ENCODE measurements at regions not wholly inside any gene's neighbourhood (a gene's known extent, or its start where the extent isn't known, plus 50 kb on each side); places are given as distances from the start of the nearest gene placed in this dataset.
"Not testable (repeated sequence)": the region's sequence is repeated elsewhere in the genome, so short reads cannot be mapped to it uniquely, and the experiment has no call there.

DNA sequence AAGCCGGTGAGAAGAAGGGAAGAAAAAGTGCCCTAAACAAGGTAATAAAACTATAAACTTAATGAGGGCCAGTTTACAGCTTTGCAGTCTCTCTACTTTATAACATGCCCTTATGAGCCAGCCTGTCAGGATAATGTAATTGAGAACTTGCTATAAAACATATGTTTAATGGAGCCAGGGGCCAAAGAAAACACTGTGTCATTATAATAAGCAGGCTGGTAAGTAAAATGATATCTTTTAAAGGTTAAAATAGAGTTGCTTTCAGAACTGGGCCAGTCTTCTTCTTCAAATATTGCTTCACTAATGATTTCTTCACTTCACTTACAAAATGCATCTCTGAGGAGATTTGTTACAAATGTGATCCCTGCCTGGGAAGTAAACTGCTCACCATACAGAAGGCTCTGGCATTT, 192.5 kb downstream of the SHOX2 start:
- no peaks in the 10 kb centered on the region for H3K27me3 Mint-ChIP-seq (ENCODE audit: low read depth)
- no peaks in the 10 kb centered on the region for H3K4me1 Mint-ChIP-seq (ENCODE audit: low read depth)
- H3K36me3 Mint-ChIP-seq (ENCODE audit: low read depth): no peaks in the 10 kb centered on the region
- no peak for DNase-seq (ENCODE audit: low spot score)
- no peak overlapping the region for H3K27ac Mint-ChIP-seq
- no peak overlapping the region for H3K4me3 Mint-ChIP-seq
- H3K9me3 Mint-ChIP-seq: no peaks in the 10 kb centered on the region

DNA sequence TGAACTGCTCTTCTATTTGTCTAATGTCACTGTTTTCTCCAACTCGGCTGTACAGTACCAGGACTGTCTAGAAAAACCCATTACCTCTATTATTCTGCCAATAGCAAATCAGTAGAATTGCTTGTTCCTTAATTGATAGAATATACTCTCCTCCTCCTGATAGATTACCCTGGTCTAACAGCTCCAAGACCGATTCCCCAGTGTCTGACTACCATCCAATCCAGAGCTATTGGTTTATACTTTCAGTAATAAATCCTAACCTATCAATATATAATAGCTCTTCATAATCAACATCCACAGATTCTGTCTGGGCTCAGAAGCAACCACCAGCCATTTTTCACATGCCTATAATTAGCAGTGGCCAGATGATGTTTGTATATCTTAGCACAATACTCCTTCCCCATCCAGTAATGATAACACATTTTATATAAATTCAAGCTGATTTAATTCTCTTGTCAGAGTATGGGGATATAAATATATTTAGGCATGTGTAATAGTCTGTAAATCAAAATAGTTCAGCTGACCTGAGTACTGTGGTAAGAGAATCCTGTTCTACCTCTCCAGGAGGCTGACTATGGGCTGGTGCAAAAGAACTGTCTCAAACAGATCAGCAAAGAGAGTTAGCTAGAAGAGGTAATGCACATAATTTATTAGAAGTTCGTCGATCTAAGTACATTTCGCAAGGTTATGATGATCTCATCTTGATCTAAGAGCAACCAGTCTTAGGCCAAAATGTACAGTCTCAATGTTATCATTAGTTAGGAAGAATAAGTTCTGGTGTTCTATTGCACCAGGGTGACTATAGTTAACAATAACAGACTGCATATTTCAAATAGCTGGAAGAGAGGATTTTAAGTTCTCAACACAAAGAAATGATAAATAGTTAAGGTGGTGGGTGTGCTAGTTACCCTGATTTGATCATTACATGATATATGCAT, 193.4 kb downstream of the SHOX2 start:
- no peaks in the 10 kb centered on the region for H3K4me1 Mint-ChIP-seq (ENCODE audit: low read depth)
- H3K27me3 Mint-ChIP-seq (ENCODE audit: low read depth): no peaks in the 10 kb centered on the region
- H3K27ac Mint-ChIP-seq: no peak overlapping the region
- H3K4me3 Mint-ChIP-seq: no peak overlapping the region
- DNase-seq (ENCODE audit: low spot score): no peak
- H3K36me3 Mint-ChIP-seq (ENCODE audit: low read depth): no peaks in the 10 kb centered on the region
- no peaks in the 10 kb centered on the region for H3K9me3 Mint-ChIP-seq

DNA sequence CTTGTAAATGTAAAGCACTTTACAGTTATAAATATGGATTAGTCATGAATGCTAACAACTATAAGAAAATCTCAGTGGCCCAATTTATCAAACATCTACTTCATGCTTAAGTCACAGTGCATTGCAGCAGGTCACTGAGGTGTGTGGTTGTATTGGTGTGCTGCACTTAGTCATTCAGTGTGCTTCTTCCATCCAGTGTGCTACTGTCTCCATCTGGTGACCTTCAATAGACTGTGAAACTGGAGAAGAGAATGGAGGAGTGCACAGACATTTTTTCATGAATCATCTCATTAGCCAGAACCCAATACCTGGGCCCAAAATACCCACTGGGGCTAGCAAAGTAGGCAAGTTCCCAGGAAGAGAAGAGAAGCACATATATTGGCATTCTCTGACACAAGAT, 199.6 kb downstream of the SHOX2 start:
- no peaks in the 10 kb centered on the region for H3K27me3 Mint-ChIP-seq (ENCODE audit: low read depth)
- peaks cover 16% of the 10 kb centered on the region for H3K9me3 Mint-ChIP-seq
- no peaks in the 10 kb centered on the region for H3K4me1 Mint-ChIP-seq (ENCODE audit: low read depth)
- no peak overlapping the region for H3K4me3 Mint-ChIP-seq
- H3K36me3 Mint-ChIP-seq (ENCODE audit: low read depth): no peaks in the 10 kb centered on the region
- H3K27ac Mint-ChIP-seq: no peak overlapping the region
- no peak for DNase-seq (ENCODE audit: low spot score)

DNA sequence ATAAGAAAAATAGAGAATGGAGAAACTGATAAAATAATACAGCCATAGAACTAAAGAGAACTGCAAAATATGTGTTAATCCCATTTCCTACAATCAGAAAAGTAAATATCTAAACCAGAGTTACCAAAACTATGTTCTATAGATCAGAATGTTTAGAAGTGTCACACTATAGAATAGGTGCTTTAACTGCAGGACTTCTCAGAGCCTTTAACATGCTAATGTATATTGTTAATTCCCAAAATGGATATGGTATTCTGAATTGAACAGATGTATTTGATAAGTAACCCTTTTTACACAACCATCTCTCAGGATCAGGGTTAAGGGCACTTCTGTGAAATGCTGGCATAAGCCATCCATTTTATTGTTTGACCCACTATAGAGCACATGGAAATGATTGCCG, 200.3 kb downstream of the SHOX2 start:
- no peak for DNase-seq (ENCODE audit: low spot score)
- Mint-ChIP-seq H3K36me3 (ENCODE audit: low read depth) (no peaks in the 10 kb centered on the region), H3K9me3 (peaks cover 16% of the 10 kb centered on the region), H3K27me3 (ENCODE audit: low read depth) (no peaks in the 10 kb centered on the region), H3K27ac (no peak overlapping the region), H3K4me3 (no peak overlapping the region), H3K4me1 (ENCODE audit: low read depth) (no peaks in the 10 kb centered on the region)

DNA sequence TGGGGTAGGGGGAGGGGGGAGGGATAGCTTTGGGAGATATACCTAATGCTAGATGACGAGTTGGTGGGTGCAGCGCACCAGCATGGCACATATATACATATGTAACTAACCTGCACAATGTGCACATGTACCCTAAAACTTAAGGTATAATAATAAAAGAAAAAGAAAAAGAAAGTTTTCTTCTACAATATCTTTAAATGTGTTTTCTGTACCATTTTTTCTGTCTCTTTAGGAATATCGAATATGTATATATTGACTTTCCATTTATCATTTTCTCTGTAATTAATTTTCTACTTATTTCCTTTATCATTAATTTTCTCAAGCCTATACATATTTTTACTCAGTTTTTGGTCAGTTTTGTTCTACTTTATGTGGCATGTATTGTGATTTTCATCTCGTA, 203.5 kb downstream of the SHOX2 start:
- H3K9me3 Mint-ChIP-seq: peaks cover 16% of the 10 kb centered on the region
- H3K27me3 Mint-ChIP-seq (ENCODE audit: low read depth); H3K4me3 Mint-ChIP-seq; H3K27ac Mint-ChIP-seq; DNase-seq (ENCODE audit: low spot score); H3K4me1 Mint-ChIP-seq (ENCODE audit: low read depth); H3K36me3 Mint-ChIP-seq (ENCODE audit: low read depth): not testable (repeated sequence)

DNA sequence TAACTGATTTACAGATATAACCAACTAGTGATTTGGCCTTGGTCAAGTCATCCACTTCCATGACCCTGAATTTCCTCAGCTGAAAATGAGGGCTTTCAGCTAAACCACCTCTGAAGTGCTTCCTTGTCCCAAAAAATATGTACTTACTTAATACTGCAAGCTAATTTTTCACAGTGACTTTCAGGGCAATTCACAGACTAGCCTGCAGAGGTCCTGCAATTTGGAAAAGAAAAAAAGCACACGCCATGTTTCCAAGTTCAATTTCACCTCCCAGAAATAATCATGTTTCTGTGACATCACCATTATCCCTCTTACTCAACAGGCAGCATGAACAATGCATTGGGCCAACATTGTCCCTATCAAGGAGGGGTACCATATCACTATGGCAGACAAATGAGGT, 218.2 kb downstream of the SHOX2 start:
- Mint-ChIP-seq H3K36me3 (ENCODE audit: low read depth) (no peaks in the 10 kb centered on the region), H3K27ac (no peak overlapping the region), H3K4me3 (no peak overlapping the region), H3K4me1 (ENCODE audit: low read depth) (no peaks in the 10 kb centered on the region), H3K9me3 (no peaks in the 10 kb centered on the region), H3K27me3 (ENCODE audit: low read depth) (no peaks in the 10 kb centered on the region)
- DNase-seq (ENCODE audit: low spot score): no peak

DNA sequence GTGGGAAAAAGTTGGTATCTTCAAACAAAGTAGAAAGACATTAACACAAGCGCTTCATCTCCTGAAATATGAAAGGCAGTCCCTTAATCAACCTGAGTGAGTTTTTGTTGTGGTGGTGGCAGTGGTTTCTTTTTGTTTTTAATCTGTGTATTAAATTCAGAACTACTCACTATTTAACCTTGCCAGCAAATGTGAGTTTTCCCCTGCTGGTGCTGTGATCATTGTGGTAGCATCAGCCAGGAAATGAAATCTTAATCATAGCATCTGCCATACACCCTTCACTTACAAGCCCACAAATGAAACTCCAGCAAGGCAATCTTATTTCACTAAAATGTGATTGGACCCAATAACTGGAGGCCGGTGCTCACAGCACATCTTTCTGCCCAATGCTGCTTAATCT, 229.7 kb downstream of the SHOX2 start:
- Mint-ChIP-seq H3K4me3 (no peak overlapping the region), H3K36me3 (ENCODE audit: low read depth) (no peaks in the 10 kb centered on the region), H3K27me3 (ENCODE audit: low read depth) (no peaks in the 10 kb centered on the region), H3K4me1 (ENCODE audit: low read depth) (no peaks in the 10 kb centered on the region), H3K9me3 (peaks cover 3% of the 10 kb centered on the region), H3K27ac (no peak overlapping the region)
- no peak for DNase-seq (ENCODE audit: low spot score)

DNA sequence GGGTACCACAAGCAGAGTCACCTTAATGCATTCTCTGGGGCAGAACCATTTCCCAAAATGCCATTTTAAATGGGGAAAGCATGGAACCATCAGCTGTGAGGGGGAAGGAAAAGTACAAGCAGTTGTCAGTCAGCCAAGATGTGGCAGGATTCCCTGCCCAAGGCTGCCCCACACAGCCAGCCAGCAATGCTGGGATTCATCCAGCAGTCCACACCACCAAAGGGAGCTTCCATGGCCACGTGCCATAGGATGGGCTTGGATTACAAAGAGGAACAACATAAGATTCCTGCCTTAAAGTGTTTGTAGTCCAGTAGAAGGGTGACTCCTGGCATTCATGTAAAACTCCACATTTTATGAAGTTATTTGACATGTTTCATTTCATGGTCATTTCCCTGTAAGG, 233.3 kb downstream of the SHOX2 start:
- H3K27me3 Mint-ChIP-seq (ENCODE audit: low read depth): no peaks in the 10 kb centered on the region
- H3K4me3 Mint-ChIP-seq: no peak overlapping the region
- no peak overlapping the region for H3K27ac Mint-ChIP-seq
- H3K4me1 Mint-ChIP-seq (ENCODE audit: low read depth): no peaks in the 10 kb centered on the region
- H3K9me3 Mint-ChIP-seq: no peaks in the 10 kb centered on the region
- no peak for DNase-seq (ENCODE audit: low spot score)
- no peaks in the 10 kb centered on the region for H3K36me3 Mint-ChIP-seq (ENCODE audit: low read depth)

DNA sequence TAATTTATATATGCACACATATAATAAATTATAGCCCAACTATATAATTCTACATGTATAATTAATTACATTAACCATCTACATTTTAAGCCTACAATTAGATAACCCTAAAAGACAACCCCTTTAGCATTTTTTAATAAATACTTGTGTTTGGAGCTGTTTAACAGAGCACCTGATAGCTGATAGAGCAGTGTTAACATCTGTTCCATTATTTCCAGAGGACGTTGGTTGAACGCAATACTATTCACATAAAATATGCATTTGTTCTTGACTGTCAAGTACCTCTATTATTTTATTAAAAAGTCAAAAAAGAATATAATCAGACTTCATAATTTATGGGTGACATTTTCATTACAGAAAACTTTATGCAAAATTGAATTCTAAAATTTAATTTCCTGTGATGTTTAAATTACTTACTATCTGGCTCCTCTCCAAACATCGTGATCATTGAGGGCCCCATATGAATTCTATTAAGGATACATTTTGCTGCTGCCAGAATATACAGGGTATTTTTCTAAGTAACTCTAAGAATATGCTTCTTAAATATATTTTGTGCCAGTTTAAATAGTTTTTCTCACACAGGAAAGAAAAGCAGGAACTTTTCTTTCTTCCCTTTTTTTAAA, 234.3 kb downstream of the SHOX2 start:
- Mint-ChIP-seq H3K4me3 (no peak overlapping the region), H3K36me3 (ENCODE audit: low read depth) (no peaks in the 10 kb centered on the region), H3K4me1 (ENCODE audit: low read depth) (no peaks in the 10 kb centered on the region), H3K27ac (no peak overlapping the region), H3K27me3 (ENCODE audit: low read depth) (no peaks in the 10 kb centered on the region), H3K9me3 (no peaks in the 10 kb centered on the region)
- DNase-seq (ENCODE audit: low spot score): no peak

DNA sequence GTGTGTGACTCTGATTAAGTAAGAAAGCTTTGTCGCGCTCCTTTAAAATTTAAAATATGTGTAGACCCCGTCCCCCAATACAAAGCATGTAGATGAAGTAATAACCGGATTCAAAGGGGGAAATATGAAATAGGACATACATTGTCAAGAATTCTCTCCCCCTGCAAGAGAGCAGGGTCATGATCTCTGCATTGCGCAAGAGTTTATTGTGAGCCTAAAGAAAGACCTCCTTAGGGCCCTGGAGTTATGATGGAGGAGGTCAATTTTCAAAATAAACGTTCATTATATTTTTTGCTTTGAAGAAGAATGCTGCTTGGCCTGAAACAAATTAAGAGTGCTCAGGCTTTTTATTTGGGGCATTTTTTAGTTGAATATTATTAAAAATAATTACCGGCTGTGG, 235.0 kb downstream of the SHOX2 start:
- no peak for DNase-seq (ENCODE audit: low spot score)
- Mint-ChIP-seq H3K36me3 (ENCODE audit: low read depth) (no peaks in the 10 kb centered on the region), H3K4me3 (no peak overlapping the region), H3K27ac (no peak overlapping the region), H3K9me3 (no peaks in the 10 kb centered on the region), H3K4me1 (ENCODE audit: low read depth) (no peaks in the 10 kb centered on the region), H3K27me3 (ENCODE audit: low read depth) (no peaks in the 10 kb centered on the region)

DNA sequence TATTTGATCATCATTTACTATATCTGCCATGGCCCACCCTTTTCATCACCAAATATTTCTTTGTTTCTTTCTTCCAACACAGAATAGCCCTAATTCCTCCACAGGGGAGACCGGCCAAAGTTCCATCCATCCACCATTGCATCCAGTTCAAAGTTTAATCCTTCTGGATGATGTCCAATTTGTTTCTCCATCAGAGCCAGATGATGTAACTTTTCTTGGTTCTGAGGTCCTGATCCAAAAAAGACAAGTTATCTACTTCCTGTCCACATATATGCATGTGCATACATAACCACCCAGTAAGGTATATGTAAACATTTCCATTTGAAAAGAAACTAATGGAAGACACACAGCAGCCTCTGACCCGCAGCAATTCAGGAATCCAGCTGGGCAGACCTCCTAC, 237.3 kb downstream of the SHOX2 start:
- no peaks in the 10 kb centered on the region for H3K4me1 Mint-ChIP-seq (ENCODE audit: low read depth)
- H3K4me3 Mint-ChIP-seq: no peak overlapping the region
- no peaks in the 10 kb centered on the region for H3K9me3 Mint-ChIP-seq
- H3K36me3 Mint-ChIP-seq (ENCODE audit: low read depth): no peaks in the 10 kb centered on the region
- H3K27ac Mint-ChIP-seq: no peak overlapping the region
- no peak for DNase-seq (ENCODE audit: low spot score)
- no peaks in the 10 kb centered on the region for H3K27me3 Mint-ChIP-seq (ENCODE audit: low read depth)

DNA sequence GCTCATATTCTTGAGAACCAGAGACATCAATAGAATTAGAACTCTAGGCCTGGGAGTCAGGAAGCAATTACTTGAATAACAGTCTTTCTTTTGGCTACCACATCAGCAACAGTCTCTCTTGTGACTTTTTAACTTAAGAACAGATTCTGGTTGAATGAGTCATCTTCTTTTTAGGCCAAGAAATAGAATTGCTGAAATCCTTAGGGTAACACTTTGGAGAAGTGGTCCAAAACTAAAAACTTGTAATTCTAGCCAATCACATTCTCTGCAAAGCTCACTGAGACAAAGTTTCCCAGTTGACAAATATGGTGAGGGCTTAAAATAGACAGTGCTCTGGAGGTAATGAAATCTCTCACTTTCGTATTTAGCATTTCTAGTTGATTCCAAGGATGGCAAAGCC, 238.0 kb downstream of the SHOX2 start:
- H3K36me3 Mint-ChIP-seq (ENCODE audit: low read depth): no peaks in the 10 kb centered on the region
- no peak overlapping the region for H3K4me3 Mint-ChIP-seq
- DNase-seq (ENCODE audit: low spot score): no peak
- H3K27me3 Mint-ChIP-seq (ENCODE audit: low read depth): no peaks in the 10 kb centered on the region
- no peaks in the 10 kb centered on the region for H3K9me3 Mint-ChIP-seq
- no peak overlapping the region for H3K27ac Mint-ChIP-seq
- H3K4me1 Mint-ChIP-seq (ENCODE audit: low read depth): no peaks in the 10 kb centered on the region

DNA sequence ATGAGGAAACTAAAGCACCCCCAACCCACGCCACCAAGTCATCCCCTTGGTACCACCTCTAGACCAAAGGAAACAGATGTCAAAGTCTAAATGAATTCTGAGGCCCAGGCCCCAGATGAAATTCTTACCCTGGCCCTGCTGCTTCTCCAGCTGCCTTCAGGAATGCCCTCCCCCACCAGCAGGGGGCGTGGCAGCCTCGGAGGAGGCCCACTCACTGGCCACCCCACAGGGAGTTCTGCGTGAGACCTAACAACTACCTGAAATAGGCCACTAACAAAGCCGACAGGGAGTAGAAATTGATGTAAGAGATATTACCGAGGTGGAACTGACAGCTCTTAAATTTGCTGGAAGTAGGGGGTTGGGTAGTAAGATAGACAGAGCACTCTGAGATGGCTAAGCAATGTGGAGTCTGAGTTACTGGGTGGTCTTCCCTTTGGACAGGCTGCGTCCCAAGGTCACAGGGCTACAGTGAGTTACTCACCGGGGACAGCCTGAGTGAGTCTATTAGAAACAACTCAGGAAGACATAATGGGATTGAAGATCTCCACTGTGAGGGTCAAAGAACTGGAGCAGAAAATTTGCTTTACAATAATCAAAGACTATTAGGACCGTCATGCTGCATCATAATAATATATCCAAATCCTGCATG, 240.7 kb downstream of the SHOX2 start:
- Mint-ChIP-seq H3K9me3 (no peaks in the 10 kb centered on the region), H3K36me3 (ENCODE audit: low read depth) (no peaks in the 10 kb centered on the region), H3K4me3 (no peak overlapping the region), H3K27ac (no peak overlapping the region), H3K27me3 (ENCODE audit: low read depth) (no peaks in the 10 kb centered on the region), H3K4me1 (ENCODE audit: low read depth) (no peaks in the 10 kb centered on the region)
- peak; percentile 29 for DNase-seq (ENCODE audit: low spot score)

DNA sequence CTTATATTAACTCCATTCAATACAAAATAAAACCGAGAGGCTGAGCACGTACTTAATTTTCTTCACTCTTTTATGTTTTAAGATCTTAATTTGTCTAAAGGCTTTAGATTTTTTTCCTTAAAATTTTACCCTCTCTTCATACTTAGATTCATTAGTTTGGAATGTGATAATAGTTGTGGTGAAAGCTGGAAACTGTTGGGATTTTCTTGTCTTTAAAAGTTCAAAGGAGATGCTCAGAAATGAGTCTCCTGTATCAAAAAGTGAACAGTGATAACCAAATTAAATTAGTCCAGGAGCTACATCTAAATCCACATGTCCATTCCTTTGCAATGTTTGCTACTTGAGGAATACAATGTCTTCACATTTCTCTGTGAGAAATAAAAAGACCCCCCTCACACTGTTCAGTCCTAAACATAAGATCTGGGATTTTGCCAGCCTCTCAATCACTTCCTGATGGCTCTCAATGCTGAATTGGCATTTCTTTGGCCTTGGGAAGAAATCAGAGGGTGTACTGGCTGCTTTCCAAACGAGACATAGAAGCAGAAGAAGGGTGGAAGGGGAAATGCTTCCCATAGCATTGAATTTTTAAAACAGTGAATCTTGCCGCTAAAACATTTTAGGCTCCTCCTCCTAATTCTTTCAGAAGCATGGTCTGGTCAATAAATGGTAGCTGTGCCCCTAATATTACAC, 245.0 kb downstream of the SHOX2 start:
- H3K27me3 Mint-ChIP-seq (ENCODE audit: low read depth): no peaks in the 10 kb centered on the region
- H3K36me3 Mint-ChIP-seq (ENCODE audit: low read depth): no peaks in the 10 kb centered on the region
- no peaks in the 10 kb centered on the region for H3K4me1 Mint-ChIP-seq (ENCODE audit: low read depth)
- no peak overlapping the region for H3K27ac Mint-ChIP-seq
- no peak for DNase-seq (ENCODE audit: low spot score)
- H3K9me3 Mint-ChIP-seq: no peaks in the 10 kb centered on the region
- no peak overlapping the region for H3K4me3 Mint-ChIP-seq

Measured in T-helper 2 cell treated with Interferon-gamma antibody and Interleukin-4, amounts not matched to agents 5 μg/mL and 100 μg/mL, for 36 hours (primary cell).